Heart left ventricle (tissue), 13 donors: ENCODE measurements at regions not wholly inside any gene's neighbourhood (a gene's known extent, or its start where the extent isn't known, plus 50 kb on each side); places are given as distances from the start of the nearest gene placed in this dataset.

ENCODE experiments used
- CTCF ChIP-seq, 12 donors: fragments of 200-600 bp; sonication (generic) in 4 of 12; IDR thresholded peaks; one replicate each; pipeline versions ENCODE4 v1.5.0 to v1.8.0; 2018 to 2022; ENCODE audit warnings: antibody characterized with exemption in 12 of 12, mild to moderate bottlenecking in 5 of 12
- POLR2A ChIP-seq, 2 donors: fragments of 450-650 bp; IDR thresholded peaks; one replicate each; pipeline ENCODE4 v1.6.1; 2017; ENCODE audit warnings: antibody characterized with exemption in 2 of 2, mild to moderate bottlenecking in 2 of 2, moderate library complexity in 2 of 2
- donor health status: ischemic (EF 13 %, LVEDD 7.1; RV severe dilation, severe dysfunction).
- donor health status: DM: no; HTN: yes; CAD: no.
- donor health status: DM: no; HTN: no; CAD: no.
- donor health status: ischemic (EF 25% LVEDD 6.9; RV normal size, moderate dysfunction).
- donor health status: ischemic (EF 25% LVEDD 5.7; RV mildly dilated, moderate dysfunction).
- donor health status: ischemic (EF 35%, LVEDD 5.7; RV mildly dilated, moderate dysfunction).
- donor health status: nonischemic (EF 11% LVEDD 7.7; RV severe dilation, severe dysfunction).
- donor health status: DM: yes; HTN: yes; CAD: no.
- donor health status: PGD.
- donor health status: ischemic (EF 29% LVEDD 5.4; RV normal size, mild dysfunction).
- donor health status: nonischemic (EF 23%, LVEDD 6.1; RV moderate dilation, normal function).

DNA sequence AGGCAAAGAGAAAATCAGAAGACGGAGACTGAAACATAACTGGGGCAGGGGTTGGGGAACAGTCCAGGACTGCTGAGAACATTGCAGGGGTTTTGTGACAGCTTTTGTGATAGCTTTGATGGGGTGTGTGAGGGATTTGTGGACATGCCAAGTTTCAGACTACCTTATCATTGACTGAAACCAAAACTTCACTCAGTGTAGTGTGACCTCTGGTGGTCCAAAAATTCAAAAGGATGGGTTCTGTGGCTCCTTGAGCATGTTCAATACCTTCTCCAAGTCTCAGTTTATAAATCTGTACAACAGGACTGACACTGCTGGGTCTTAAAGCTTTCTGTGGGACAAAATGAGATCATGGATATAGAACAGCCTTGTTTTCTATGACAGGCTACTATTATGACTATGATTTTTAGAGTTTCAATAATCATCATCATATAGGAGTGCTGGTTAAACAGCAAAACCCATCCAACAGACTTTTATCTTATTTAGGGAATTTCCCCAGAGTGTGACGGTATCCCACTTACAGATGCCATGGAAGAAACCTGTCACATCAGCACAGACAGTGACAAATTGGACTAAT is 259.2 kb upstream of the SLC14A2 start:
- TF ChIP-seq CTCF (IDR thresholded peaks at IDR 0.05) (peak in 9 of 12 donors; percentile 13 to 43 (median 24)), POLR2A (IDR thresholded peaks at IDR 0.05) (no peak)
